ENCODE measurements at regions not wholly inside any gene's neighbourhood (a gene's known extent, or its start where the extent isn't known, plus 50 kb on each side); places are given as distances from the start of the nearest gene placed in this dataset.

DNA sequence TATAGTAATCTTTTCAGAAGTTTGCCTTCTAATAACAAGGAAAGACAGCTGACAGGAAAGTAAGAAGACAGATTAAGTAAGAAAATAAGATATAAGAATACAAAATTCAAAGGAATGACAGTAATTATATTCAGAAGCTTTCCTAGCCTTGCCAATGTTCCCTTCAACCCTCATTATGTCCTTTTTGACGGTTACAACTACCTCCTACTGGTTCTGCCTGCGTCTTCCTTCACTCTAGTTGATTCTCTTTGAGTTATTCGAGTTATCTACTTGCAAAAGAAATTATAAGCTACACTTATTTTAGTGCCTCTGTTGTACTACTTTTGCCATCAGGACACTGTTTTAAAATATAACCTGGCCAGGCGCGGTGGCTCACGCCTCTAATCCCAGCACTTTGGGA lies 218.9 kb upstream of the GYPC start:
- FAIRE-seq (no peak), DNase-seq (ENCODE audit: insufficient read length, low spot score) (no peak)
- no peak for TF ChIP-seq POLR2A (IDR thresholded peaks at IDR 0.05; ENCODE audit: low read depth, low read length)

DNA sequence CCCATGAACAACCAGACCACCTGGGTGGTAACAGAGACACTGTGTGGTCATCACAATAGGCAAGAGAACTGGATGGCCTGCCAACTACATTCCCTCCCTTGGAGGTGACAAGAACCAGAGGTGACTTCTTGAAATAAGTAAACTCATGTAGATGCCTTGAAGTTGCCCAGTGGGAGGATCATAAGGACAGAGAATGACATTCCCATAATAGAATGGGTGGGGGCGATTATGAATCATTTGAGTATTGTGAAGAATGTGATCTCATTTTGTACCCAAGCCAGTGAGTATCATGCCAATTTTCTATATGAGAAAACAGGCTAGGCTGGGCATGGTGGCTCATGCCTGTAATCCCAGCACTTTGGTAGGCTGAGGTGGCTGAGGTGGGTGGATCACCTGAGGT lies 211.4 kb upstream of the GYPC start:
- TF ChIP-seq PAX5 (IDR thresholded peaks at IDR 0.05; ENCODE audit: insufficient read depth, low read length, severe bottlenecking) (no peak), POLR2A (IDR thresholded peaks at IDR 0.05; ENCODE audit: low read depth, low read length) (no peak), SPI1 (IDR thresholded peaks at IDR 0.05; ENCODE audit: low read depth, low read length) (no peak), POU2F2 (IDR thresholded peaks at IDR 0.05; ENCODE audit: low read depth, low read length) (no peak), TAF1 (IDR thresholded peaks at IDR 0.05; ENCODE audit: low read depth, low read length) (no peak), POLR2AphosphoS5 (IDR thresholded peaks at IDR 0.05; ENCODE audit: low read depth, low read length) (no peak)
- DNase-seq (ENCODE audit: insufficient read length, low spot score), result no peak
- FAIRE-seq, result no peak

DNA sequence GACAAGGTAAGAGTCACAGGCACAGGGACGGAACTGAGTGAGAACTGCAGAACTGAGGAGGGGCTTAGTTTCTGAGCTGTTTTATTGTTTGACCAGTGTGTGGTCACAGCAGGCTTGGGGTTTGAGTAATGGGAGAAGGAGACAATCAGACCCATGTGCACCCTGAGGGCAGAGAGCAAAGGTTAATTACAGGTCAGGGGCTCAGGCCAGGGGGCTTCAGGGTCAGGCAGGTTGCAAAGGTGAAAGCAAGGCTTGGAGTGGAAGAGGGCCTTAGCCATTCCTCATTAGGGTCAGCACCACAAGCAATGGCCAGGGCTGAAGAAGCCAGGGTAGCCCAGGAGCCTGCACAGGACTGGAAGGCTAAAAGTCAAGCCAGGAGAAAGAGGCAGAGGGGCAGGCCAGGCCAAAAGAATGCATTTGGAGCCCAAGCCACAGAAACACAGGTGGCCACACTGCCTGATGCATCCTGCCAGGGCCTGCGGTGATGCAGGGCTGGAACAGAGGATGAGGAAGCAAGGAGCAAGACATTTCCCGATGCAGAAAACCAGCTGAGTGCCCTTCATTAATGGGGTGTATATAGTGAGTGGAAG lies 209.8 kb upstream of the GYPC start:
- FAIRE-seq (no peak), DNase-seq (ENCODE audit: insufficient read length, low spot score) (no peak)
- TF ChIP-seq POLR2A (IDR thresholded peaks at IDR 0.05; ENCODE audit: low read depth, low read length), result no peak
- TF ChIP-seq PAX5 (IDR thresholded peaks at IDR 0.05; ENCODE audit: insufficient read depth, low read length, severe bottlenecking), result no peak
- no peak for TF ChIP-seq TAF1 (IDR thresholded peaks at IDR 0.05; ENCODE audit: low read depth, low read length)
- TF ChIP-seq SPI1 (IDR thresholded peaks at IDR 0.05; ENCODE audit: low read depth, low read length), result no peak

DNA sequence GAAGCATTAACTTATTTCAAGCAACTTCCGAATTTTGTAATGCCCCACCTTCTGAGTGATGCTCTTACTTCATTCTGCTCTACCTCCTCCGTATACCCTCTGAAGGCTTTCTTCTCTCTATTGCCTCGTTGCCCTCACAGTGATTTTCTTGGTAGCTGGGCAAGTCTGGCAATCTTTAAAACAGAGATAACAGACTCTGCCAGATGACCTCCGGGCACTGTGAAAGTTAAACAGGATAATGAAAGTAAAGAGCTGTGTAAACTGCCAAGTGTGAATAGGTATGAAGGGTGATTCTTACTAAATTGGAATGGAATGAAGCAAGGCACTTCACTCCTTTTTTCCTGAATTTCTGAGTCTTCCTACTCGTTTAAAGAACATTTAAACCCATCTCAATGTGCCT lies 207.3 kb upstream of the GYPC start:
- DNase-seq (ENCODE audit: insufficient read length, low spot score) (no peak), FAIRE-seq (no peak)
- TF ChIP-seq POLR2A (IDR thresholded peaks at IDR 0.05; ENCODE audit: low read depth, low read length) (no peak), SPI1 (IDR thresholded peaks at IDR 0.05; ENCODE audit: low read depth, low read length) (no peak), POU2F2 (IDR thresholded peaks at IDR 0.05; ENCODE audit: low read depth, low read length) (no peak), PAX5 (IDR thresholded peaks at IDR 0.05; ENCODE audit: insufficient read depth, low read length, severe bottlenecking) (no peak), POLR2AphosphoS5 (IDR thresholded peaks at IDR 0.05; ENCODE audit: low read depth, low read length) (no peak), TAF1 (IDR thresholded peaks at IDR 0.05; ENCODE audit: low read depth, low read length) (no peak)

DNA sequence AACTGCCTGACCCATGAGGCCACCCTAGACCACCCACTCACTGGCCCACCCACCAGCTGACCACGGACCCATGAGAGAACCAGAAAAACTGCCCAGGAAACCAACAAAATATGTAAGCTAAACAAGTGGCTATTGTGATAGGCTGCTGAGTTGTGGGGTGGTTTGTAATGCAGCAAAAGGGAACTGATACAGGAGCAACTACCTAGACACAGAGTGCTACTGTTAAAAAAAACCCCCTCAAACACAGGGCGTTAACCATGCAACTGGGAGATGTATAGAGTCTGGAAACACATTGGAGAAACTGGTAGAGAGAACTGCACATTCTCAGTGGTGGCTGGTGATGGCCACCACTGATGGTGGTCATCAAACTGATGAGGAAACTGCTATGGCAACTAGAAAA lies 206.3 kb upstream of the GYPC start:
- peak; percentile 67 for TF ChIP-seq SPI1 (IDR thresholded peaks at IDR 0.05; ENCODE audit: low read depth, low read length)
- TF ChIP-seq POU2F2 (IDR thresholded peaks at IDR 0.05; ENCODE audit: low read depth, low read length), result no peak
- no peak for FAIRE-seq

DNA sequence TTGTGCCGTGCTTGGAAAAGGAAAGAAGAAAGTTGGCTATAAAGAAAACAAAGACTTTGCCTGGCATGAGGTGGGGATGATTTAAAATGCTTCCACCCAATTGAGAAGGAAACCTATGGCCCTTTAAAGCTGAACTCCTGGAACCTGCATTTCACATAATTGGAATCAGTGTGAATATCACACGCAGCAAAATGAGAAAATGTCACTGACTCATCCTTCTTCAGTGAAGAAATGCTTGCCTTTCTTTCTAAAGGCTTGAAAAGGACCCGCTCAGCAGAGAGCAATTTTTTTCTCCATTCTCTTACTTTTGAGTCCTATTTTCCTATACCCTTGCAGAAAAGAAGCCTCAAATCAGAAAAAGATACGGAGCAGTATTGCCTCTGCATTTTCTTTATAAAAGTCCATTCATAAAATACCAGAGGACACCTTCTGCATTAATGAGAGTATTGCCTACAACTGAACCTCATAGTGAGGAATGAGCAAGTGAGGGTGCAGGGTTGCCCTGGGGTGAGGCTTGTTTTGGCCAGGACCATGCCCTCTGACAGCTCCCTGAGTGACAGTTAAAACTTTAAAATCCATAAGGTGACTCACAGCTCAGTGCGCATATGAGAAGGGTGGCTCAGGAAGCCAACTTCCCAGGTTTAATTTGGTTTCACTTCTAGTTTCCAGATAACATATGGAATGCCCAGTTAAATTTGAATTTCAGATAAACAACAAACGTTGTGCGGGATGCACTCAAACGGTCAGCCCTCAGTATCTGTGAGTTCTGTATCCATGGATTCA lies 191.9 kb upstream of the GYPC start:
- TF ChIP-seq SPI1 (IDR thresholded peaks at IDR 0.05; ENCODE audit: low read depth, low read length) (no peak), PAX5 (IDR thresholded peaks at IDR 0.05; ENCODE audit: insufficient read depth, low read length, severe bottlenecking) (no peak), TAF1 (IDR thresholded peaks at IDR 0.05; ENCODE audit: low read depth, low read length) (no peak)
- FAIRE-seq (no peak), DNase-seq (ENCODE audit: insufficient read length, low spot score) (no peak)

More for the DNA sequence above, 206.3 kb upstream of the GYPC start:
- DNase-seq (ENCODE audit: insufficient read length, low spot score), result no peak

DNA sequence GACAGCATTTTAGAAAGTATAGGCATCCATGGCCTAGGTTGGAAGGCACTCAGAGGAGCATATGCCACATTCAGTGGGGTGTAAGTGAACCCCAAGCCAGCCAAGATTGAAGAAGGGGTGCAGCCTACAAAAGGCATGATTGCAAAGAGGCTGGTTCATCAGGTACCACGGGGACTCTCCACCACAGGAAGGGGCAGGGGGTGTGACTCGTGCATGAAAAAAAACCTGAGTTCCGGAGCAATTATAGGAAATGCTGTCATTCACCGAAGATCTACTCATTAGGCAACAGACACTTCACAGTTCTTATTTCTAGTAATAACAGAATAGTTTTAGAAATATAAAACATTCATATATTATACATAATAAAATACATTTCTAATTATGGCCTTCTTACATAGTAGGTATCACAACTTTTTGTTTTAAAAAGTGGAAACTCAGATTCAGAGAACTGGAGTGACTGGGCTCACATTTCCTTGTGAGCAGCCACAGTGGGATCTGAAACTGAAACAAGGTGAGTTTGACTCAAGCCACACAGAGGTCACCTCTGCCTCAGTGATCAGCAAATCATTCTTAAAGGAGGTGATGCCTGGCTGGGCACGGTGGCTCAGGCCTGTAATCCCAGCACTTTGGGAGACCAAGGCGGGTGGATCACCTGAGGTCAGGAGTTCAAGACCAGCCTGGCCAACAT lies 188.4 kb upstream of the GYPC start:
- no peak for TF ChIP-seq SPI1 (IDR thresholded peaks at IDR 0.05; ENCODE audit: low read depth, low read length)
- no peak for TF ChIP-seq POU2F2 (IDR thresholded peaks at IDR 0.05; ENCODE audit: low read depth, low read length)
- no peak for TF ChIP-seq POLR2AphosphoS5 (IDR thresholded peaks at IDR 0.05; ENCODE audit: low read depth, low read length)
- no peak for TF ChIP-seq TAF1 (IDR thresholded peaks at IDR 0.05; ENCODE audit: low read depth, low read length)
- TF ChIP-seq PAX5 (IDR thresholded peaks at IDR 0.05; ENCODE audit: insufficient read depth, low read length, severe bottlenecking), result no peak
- no peak for TF ChIP-seq POLR2A (IDR thresholded peaks at IDR 0.05; ENCODE audit: low read depth, low read length)
- DNase-seq (ENCODE audit: insufficient read length, low spot score) (no peak), FAIRE-seq (no peak)

DNA sequence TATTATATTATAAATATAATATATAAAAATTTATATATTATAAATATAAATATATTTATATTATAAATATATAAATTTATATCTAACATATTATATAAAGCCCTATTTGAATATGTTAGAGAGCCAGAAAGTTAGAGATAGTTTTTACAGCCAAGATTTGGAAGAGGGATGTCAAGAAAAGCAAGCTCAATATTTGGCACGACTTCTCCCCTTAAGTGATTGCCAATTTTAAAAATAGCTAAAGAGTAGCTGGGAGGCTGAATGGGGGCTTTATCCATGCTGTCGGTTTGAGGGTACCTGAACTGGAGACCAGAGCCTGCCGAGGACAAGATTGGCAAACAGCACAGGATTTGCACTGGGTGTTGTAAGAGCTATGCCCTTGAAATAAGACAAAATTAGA lies 180.9 kb upstream of the GYPC start:
- no peak for TF ChIP-seq SPI1 (IDR thresholded peaks at IDR 0.05; ENCODE audit: low read depth, low read length)
- TF ChIP-seq POLR2A (IDR thresholded peaks at IDR 0.05; ENCODE audit: low read depth, low read length), result no peak
- no peak for TF ChIP-seq POU2F2 (IDR thresholded peaks at IDR 0.05; ENCODE audit: low read depth, low read length)
- TF ChIP-seq PAX5 (IDR thresholded peaks at IDR 0.05; ENCODE audit: insufficient read depth, low read length, severe bottlenecking), result no peak
- no peak for TF ChIP-seq POLR2AphosphoS5 (IDR thresholded peaks at IDR 0.05; ENCODE audit: low read depth, low read length)
- TF ChIP-seq TAF1 (IDR thresholded peaks at IDR 0.05; ENCODE audit: low read depth, low read length), result no peak
- no peak for FAIRE-seq

DNA sequence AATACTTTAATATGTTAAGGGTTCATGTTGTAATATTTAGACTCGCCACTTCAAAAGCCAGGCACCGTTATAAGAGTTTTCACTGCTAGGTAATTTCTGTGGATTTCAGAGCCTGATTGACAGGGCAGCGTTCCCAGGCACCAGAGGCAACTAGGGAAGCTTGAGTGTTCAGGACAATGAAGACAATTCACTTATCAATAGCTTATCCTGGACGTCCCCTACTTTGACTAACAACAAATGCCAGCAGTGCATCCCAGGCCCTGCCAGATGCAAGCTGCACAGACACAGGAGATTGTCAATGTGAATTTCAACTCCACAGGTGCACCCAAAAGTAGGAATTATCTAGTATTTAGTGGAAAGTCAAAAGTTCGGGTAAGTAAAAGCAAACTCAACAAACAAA lies 179.3 kb upstream of the GYPC start:
- FAIRE-seq, result no peak

More for the DNA sequence above, 180.9 kb upstream of the GYPC start:
- DNase-seq (ENCODE audit: insufficient read length, low spot score), result no peak

DNA sequence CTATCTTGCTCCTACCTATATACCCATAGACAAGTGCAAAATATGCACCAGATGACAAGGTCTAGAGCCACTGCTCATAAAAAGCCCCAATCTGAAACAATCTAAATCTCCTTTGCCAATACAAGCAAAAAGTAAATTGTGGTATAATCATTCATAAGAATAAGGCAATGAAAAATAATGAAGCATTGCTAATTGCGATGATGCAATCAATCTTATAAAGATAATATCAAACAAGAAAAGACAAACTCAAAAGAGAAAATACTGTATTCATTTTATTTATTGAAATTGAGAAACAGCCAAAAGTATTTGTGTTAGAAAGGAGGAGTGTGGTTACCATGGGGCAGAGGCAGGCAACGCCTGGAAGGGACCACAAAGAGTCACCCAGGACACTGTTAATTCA lies 175.9 kb upstream of the GYPC start:
- DNase-seq (ENCODE audit: insufficient read length, low spot score), result no peak
- no peak for FAIRE-seq
- TF ChIP-seq POLR2A (IDR thresholded peaks at IDR 0.05; ENCODE audit: low read depth, low read length) (no peak), SPI1 (IDR thresholded peaks at IDR 0.05; ENCODE audit: low read depth, low read length) (no peak), PAX5 (IDR thresholded peaks at IDR 0.05; ENCODE audit: insufficient read depth, low read length, severe bottlenecking) (no peak), POU2F2 (IDR thresholded peaks at IDR 0.05; ENCODE audit: low read depth, low read length) (no peak), TAF1 (IDR thresholded peaks at IDR 0.05; ENCODE audit: low read depth, low read length) (no peak), POLR2AphosphoS5 (IDR thresholded peaks at IDR 0.05; ENCODE audit: low read depth, low read length) (no peak)

More for the DNA sequence above, 179.3 kb upstream of the GYPC start:
- DNase-seq (ENCODE audit: insufficient read length, low spot score), result no peak
- TF ChIP-seq POU2F2 (IDR thresholded peaks at IDR 0.05; ENCODE audit: low read depth, low read length) (no peak), SPI1 (IDR thresholded peaks at IDR 0.05; ENCODE audit: low read depth, low read length) (no peak), POLR2AphosphoS5 (IDR thresholded peaks at IDR 0.05; ENCODE audit: low read depth, low read length) (no peak), POLR2A (IDR thresholded peaks at IDR 0.05; ENCODE audit: low read depth, low read length) (no peak), PAX5 (IDR thresholded peaks at IDR 0.05; ENCODE audit: insufficient read depth, low read length, severe bottlenecking) (no peak), TAF1 (IDR thresholded peaks at IDR 0.05; ENCODE audit: low read depth, low read length) (no peak)
